ENCODE measurements at regions not wholly inside any gene's neighbourhood (a gene's known extent, or its start where the extent isn't known, plus 50 kb on each side); places are given as distances from the start of the nearest gene placed in this dataset.

- no peak overlapping the region for H3K4me3 ChIP-seq
- no peak overlapping the region for H3K27ac ChIP-seq
- H3K4me1 ChIP-seq = no peaks in the 10 kb centered on the region
- H3K9me3 ChIP-seq (replicated peaks) = no peaks in the 10 kb centered on the region
- no peak for DNase-seq
- H3K27me3 ChIP-seq = no peaks in the 10 kb centered on the region
- no peaks in the 10 kb centered on the region for H3K36me3 ChIP-seq
These were observed 76.7 kb upstream of the SEPTIN5 start for GRCh38 chr22:19637408-19638281.

GRCh38 chr22:19638282-19639015 lies 75.9 kb upstream of the SEPTIN5 start:
- H3K27ac ChIP-seq = no peak overlapping the region
- H3K36me3 ChIP-seq = no peaks in the 10 kb centered on the region
- no peaks in the 10 kb centered on the region for H3K27me3 ChIP-seq
- no peak overlapping the region for H3K4me3 ChIP-seq
- no peak for DNase-seq
- no peaks in the 10 kb centered on the region for H3K9me3 ChIP-seq (replicated peaks)
- H3K4me1 ChIP-seq = no peaks in the 10 kb centered on the region

- no peak overlapping the region for H3K4me3 ChIP-seq
- DNase-seq = no peak
- H3K36me3 ChIP-seq = no peaks in the 10 kb centered on the region
- H3K9me3 ChIP-seq (replicated peaks) = no peaks in the 10 kb centered on the region
- no peaks in the 10 kb centered on the region for H3K4me1 ChIP-seq
- H3K27ac ChIP-seq = no peak overlapping the region
- no peaks in the 10 kb centered on the region for H3K27me3 ChIP-seq
These were observed 74.6 kb upstream of the SEPTIN5 start for GRCh38 chr22:19639610-19640135.

GRCh38 chr22:19640306-19640705 lies 74.0 kb upstream of the SEPTIN5 start:
- Histone ChIP-seq H3K36me3 (no peaks in the 10 kb centered on the region), H3K4me3 (no peak overlapping the region), H3K27me3 (no peaks in the 10 kb centered on the region), H3K27ac (no peak overlapping the region), H3K9me3 (replicated peaks) (no peaks in the 10 kb centered on the region), H3K4me1 (no peaks in the 10 kb centered on the region)
- no peak for DNase-seq

DNA sequence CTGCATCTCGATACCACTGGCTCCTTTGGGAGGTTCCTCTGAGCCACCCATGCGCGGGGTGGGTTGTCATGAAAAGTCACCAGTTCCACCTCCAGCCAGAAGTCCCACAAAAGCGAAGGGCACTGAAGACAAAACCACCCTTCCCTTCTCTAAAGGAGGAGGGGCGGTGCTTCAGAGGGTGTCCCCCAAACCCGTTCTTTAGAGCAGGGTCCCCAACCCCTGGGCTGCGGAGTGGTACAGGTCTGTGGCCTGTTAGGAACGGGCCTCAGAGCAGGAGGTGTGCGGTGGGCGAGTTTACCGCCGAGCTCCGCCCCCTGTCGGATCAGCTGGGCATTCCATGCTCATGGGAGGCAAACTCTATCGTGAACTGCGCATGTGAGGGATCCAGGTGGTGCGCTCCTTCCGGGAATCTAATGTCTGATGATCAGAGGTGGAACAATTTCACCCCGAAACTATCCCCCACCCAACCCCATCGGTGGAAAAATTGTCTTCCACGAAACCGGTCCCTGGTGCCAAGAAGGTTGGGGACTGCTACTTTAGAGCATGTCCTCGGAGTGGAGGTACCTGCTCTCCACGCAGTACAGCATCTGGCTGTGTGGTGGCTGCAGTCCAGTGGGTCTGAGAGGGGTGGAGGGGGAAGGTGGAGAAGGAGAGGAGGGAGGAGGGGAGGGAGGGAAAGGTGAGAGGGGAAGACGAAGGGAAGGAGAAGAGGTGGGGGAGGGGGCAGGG lies 72.9 kb upstream of the SEPTIN5 start:
- Histone ChIP-seq H3K27me3 (no peaks in the 10 kb centered on the region), H3K36me3 (no peaks in the 10 kb centered on the region), H3K27ac (no peak overlapping the region), H3K4me1 (no peaks in the 10 kb centered on the region), H3K4me3 (no peak overlapping the region), H3K9me3 (replicated peaks) (no peaks in the 10 kb centered on the region)
- no peak for DNase-seq

DNA sequence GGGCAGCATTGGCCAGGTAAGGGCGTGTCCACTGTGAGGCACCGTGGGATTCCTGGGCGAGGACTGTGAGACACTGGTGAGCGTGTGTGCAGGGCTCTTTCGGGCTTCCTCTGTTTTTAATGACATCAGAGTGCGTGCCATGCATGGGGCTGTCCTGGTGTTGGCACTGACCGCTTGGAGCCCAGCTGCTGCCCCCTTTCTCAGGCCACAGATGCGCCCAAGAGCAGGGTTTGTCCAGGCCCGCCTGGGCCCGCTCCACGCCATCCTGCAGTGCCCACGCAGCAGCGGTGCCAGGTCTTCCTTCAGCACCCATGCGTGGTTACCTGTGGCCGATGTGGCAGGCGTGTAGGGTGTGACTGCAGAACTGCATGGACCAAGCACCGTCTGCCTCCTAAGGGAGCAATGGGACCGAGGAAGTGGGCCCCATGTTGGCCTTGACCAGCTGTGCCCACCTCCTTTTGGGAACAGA lies 72.3 kb upstream of the SEPTIN5 start:
- Histone ChIP-seq H3K4me1 (no peaks in the 10 kb centered on the region), H3K4me3 (no peak overlapping the region), H3K9me3 (replicated peaks) (no peaks in the 10 kb centered on the region; the same call in 1 of the 2 replicates), H3K27ac (no peak overlapping the region), H3K27me3 (no peaks in the 10 kb centered on the region), H3K36me3 (no peaks in the 10 kb centered on the region)
- no peak for DNase-seq

DNA sequence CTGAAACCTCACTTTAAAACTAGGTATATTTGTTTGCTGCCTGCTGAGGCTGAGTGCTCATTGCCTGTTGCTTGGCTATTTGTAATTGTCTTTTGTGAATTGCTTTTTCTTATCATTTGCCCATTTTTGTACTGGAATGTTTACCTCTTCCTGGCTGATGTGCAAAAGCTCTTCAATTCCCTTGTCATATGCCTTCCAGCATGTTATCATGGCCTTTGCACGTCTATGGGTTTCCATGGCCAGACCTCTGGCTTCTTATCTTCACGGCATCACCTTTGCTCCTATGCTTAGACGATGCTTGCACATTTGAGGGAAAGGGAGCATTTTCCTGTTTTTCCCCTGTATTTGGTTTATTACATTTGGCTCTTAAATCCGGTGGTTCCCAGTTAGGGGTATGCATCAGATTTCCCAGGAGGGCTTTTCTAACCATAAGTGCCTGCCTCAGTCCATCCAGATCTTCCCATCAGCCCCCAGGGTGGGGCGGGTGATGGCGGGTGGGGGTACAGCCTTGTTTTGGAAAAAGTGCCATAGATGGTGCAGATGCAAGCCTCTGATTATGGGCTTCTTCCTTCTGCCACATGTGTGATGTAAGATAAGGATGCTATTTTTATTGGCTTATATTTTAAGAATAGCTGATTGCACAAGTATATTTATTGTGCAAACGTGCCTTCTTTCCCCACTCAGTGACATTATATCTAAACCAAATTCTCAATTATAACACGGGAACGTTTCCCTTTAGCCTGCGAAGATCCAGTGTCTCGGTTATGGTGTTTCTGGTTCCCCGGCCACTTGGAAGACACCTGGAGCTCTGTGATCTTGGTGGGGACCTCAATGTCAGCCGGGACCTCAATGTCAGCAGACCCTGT lies 70.6 kb upstream of the SEPTIN5 start:
- H3K27ac ChIP-seq = no peak overlapping the region
- no peak overlapping the region for H3K4me3 ChIP-seq
- no peaks in the 10 kb centered on the region for H3K4me1 ChIP-seq
- H3K9me3 ChIP-seq (replicated peaks) = peaks cover 8% of the 10 kb centered on the region
- H3K27me3 ChIP-seq = no peaks in the 10 kb centered on the region
- DNase-seq = no peak
- no peaks in the 10 kb centered on the region for H3K36me3 ChIP-seq

DNA sequence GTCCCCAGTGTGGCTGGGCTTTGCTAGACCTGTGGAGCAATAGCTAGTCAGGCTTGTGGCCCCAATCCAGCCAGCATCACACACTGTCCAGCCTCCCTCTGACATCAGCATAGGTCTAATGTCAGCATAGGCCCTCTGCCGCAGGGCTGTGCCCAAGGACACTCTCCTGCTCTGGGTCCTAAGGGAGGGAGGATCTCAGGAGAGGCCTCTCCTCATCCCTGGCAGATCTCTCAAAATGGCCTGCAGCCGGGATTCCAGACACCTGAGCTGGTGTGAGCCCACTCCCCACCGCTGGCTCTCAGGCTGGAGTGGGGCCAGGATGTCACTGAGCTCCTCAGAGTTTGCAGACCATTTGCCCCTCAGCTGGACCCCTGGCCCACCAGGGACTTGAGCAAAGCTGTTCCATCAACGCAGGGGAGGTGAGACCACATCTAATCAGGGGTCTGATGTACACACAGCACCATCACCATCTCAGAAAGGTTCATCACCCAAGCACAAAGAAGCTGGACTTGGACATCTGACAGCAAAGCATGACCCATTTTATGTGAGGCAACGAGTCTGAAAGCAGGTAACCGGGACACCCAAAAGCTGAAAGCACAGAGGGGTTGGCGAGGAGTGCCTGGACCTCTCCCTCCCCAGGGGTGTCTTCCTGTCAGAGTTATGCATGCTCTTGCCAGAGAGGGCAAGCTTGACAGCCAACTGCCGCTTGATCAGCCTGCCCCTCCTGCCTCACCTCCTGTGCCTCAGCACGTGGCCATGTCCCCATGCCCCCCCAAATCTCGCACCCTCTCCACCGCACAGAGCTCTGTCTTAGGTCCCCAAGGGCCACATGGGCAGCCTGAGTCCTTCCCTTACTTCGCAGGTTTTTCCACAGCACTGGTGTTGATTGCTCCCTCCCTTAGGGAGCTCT lies 69.7 kb upstream of the SEPTIN5 start:
- Histone ChIP-seq H3K27ac (no peak overlapping the region), H3K4me3 (no peak overlapping the region), H3K36me3 (no peaks in the 10 kb centered on the region), H3K27me3 (no peaks in the 10 kb centered on the region), H3K9me3 (replicated peaks) (peaks cover 9% of the 10 kb centered on the region), H3K4me1 (no peaks in the 10 kb centered on the region)
- DNase-seq = no peak

DNA sequence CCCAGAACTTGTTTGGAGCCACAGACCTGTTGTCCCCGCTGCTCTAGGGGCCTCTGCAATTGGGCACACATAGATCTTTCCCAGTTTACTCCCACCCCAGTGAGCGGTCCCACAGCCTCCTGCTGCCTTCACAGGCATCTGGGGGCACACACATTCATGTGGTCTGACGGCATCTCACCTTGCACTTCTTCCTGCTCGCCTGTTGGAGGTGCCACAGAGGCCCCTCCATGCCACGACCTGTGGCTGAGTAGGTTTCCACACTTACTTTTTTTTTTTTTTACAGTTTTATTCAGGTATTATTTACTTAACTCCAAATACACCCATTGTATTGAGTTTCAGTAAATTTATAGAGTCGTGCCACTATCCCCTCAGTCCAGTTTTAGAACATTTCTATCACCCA lies 68.9 kb upstream of the SEPTIN5 start:
- peaks cover 9% of the 10 kb centered on the region for H3K9me3 ChIP-seq (replicated peaks)
- H3K27me3 ChIP-seq = no peaks in the 10 kb centered on the region
- no peaks in the 10 kb centered on the region for H3K36me3 ChIP-seq
- no peak overlapping the region for H3K4me3 ChIP-seq
- H3K27ac ChIP-seq = no peak overlapping the region
- H3K4me1 ChIP-seq = no peaks in the 10 kb centered on the region
- no peak for DNase-seq

GRCh38 chr22:19645905-19646304 lies 68.4 kb upstream of the SEPTIN5 start:
- no peak overlapping the region for H3K27ac ChIP-seq
- peaks cover 9% of the 10 kb centered on the region for H3K9me3 ChIP-seq (replicated peaks)
- H3K36me3 ChIP-seq = no peaks in the 10 kb centered on the region
- H3K4me1 ChIP-seq = no peaks in the 10 kb centered on the region
- DNase-seq = no peak
- no peaks in the 10 kb centered on the region for H3K27me3 ChIP-seq
- no peak overlapping the region for H3K4me3 ChIP-seq

DNA sequence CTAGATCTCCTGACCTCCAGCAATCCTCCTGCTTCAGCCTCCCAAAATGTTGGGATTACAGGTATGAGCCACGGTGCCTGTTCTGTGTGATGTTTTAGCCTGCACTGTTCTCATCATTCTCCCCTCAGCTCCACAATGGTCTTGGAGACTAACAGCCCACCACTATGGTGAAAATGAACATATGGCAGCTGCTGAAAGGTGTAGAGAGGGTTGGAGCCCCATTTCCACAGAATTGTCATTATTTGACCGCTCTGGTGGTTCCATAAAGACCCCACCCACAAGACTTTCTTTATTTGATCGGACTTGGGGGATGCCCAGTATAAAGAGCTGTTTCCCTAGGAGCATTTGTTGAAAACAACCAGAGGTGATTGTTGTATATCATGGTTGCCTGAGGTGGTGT lies 67.9 kb upstream of the SEPTIN5 start:
- no peak overlapping the region for H3K4me3 ChIP-seq
- peaks cover 9% of the 10 kb centered on the region for H3K9me3 ChIP-seq (replicated peaks)
- no peak overlapping the region for H3K27ac ChIP-seq
- H3K36me3 ChIP-seq = no peaks in the 10 kb centered on the region
- H3K4me1 ChIP-seq = no peaks in the 10 kb centered on the region
- no peaks in the 10 kb centered on the region for H3K27me3 ChIP-seq
- no peak for DNase-seq

DNA sequence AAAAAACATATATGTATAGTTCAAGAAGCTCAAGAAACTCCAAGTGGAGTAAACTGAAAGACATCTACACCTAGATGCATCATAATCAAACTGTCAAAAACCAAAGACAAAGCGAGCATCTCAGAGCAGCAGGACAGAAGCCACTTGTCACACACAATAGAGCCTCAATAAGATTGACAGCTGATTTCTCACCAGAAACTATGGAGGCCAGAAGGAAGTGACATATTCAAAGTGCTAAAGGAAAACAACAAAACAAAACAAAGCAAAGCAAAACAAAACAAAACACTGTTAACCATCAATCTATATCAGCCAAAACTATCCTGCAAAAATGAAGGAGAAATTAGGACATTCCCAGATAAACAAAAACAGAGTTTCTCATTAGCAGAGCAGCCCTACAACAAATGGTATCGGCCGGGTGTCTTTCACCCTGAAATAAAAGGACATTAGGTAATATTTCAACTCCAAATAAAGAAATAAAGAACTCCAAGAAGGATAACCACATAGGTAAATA lies 65.8 kb upstream of the SEPTIN5 start:
- Histone ChIP-seq H3K36me3 (no peaks in the 10 kb centered on the region), H3K4me1 (no peaks in the 10 kb centered on the region), H3K27ac (no peak overlapping the region), H3K9me3 (replicated peaks) (peaks cover 9% of the 10 kb centered on the region), H3K4me3 (no peak overlapping the region), H3K27me3 (no peaks in the 10 kb centered on the region)
- DNase-seq = no peak

- no peak overlapping the region for H3K27ac ChIP-seq
- DNase-seq = no peak
- H3K4me3 ChIP-seq = no peak overlapping the region
- H3K9me3 ChIP-seq (replicated peaks) = peaks cover 9% of the 10 kb centered on the region
- no peaks in the 10 kb centered on the region for H3K27me3 ChIP-seq
- no peaks in the 10 kb centered on the region for H3K36me3 ChIP-seq
- H3K4me1 ChIP-seq = no peaks in the 10 kb centered on the region
These were observed 62.0 kb upstream of the SEPTIN5 start for GRCh38 chr22:19652316-19652715.
